KOPT-K1 (cell line): ENCODE measurements at regions not wholly inside any gene's neighbourhood (a gene's known extent, or its start where the extent isn't known, plus 50 kb on each side); places are given as distances from the start of the nearest gene placed in this dataset.
"Not testable (repeated sequence)": the region's sequence is repeated elsewhere in the genome, so short reads cannot be mapped to it uniquely, and the experiment has no call there.

Experiments
- H3K27ac ChIP-seq: fragments of 200-600 bp; sonication (generic); 2 replicates; pipeline ENCODE4 v1.5.1; 2016; ENCODE audit warnings: antibody characterized with exemption, mild to moderate bottlenecking, low read depth, low read length; ENCODE audit not compliant: poor library complexity, severe bottlenecking
- H3K36me3 ChIP-seq: fragments of 200-600 bp; sonication (generic); 2 replicates; pipeline ENCODE4 v1.5.1; 2017; ENCODE audit warnings: antibody characterized with exemption, mild to moderate bottlenecking, low read length, moderate library complexity; ENCODE audit not compliant: insufficient read depth
- H3K9me3 ChIP-seq: fragments of 200-600 bp; sonication (generic); 2 replicates; pipeline ENCODE4 v1.5.1; 2017; ENCODE audit warnings: antibody characterized with exemption, low read length, mild to moderate bottlenecking; ENCODE audit not compliant: insufficient read depth, poor library complexity, severe bottlenecking

GRCh38 chr22:48405741-48406140 lies 1421.9 kb downstream of the BRD1 start:
- H3K36me3 ChIP-seq, result no peaks in the 10 kb centered on the region
- no peaks in the 10 kb centered on the region for H3K9me3 ChIP-seq
- no peak overlapping the region for H3K27ac ChIP-seq

DNA sequence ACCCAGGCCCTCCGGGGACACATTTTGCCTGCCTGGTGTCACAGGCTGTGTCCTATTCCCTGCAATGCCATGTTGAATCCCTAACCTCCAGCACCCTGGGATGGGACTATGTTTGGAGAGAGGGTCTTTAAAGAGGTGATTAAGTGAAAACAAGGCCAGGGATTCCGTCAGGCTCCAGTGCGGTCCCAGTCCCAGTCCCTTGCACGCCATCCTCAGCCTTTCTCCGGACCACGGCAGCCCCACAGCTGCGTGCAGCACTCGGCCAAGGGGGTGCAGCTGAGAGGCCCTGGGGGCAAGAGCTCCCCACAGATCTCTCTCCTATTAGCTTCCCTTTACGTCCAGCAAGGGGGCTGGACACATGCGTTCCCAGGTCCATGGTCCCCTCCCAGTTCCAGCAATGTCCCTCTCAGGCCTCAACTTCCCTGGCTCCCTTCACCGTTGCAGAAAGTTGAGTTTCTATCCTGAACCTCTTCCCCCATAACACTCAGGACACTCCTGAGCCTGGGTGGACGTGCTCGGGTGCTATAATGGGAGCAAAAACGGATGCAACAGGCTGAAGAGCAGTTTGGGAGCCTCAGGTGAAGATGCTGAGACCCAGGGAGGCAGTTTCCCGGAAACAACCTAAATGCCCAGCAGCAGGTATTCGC lies 1422.7 kb downstream of the BRD1 start:
- no peak overlapping the region for H3K27ac ChIP-seq
- no peaks in the 10 kb centered on the region for H3K9me3 ChIP-seq
- H3K36me3 ChIP-seq, result no peaks in the 10 kb centered on the region

DNA sequence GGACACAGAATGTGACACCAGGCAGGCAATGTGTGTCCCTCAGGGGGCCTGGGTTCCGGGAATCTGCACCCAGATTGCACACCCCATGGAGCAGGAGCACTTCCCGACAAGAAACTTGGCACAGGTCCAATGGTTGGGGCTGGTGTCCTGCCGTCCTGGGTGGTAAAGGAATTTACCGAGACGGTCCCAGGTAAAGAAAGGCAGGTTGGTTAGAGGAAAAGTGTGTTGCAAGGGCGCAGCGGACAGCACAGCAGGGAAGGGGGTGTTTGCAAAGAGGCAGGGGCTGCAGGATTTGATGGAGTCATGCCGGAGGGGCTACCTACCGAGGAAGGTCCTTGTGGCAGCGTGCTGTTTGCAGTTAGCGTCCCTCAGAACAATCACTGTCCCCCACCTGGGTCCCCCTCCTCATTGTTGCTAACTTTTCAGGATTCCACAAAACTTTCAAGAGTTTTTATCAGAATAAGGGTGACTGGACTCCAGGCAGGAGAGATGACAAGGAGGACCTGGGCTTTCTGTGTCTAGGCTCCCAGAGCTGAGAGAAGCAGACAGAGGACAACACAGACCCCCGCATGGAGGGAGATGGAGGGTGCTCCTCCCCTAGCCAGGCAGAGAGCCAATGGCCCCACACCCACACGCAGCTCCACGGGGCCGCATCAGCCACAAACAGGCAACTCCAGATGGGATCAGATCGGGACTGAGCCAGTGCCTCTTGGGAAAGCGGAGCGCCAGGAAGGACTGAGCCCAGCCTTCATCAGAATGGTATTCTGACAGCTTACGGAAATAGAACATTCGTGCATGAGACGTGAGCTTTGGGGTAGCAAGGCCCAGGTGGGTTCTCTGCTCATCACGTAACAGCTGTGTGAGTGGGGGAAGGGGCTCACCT lies 1423.9 kb downstream of the BRD1 start:
- H3K27ac ChIP-seq, result no peak overlapping the region
- H3K9me3 ChIP-seq, result no peaks in the 10 kb centered on the region
- no peaks in the 10 kb centered on the region for H3K36me3 ChIP-seq

- H3K9me3 ChIP-seq, result no peaks in the 10 kb centered on the region
- no peaks in the 10 kb centered on the region for H3K36me3 ChIP-seq
- H3K27ac ChIP-seq, result no peak overlapping the region
Observed at GRCh38 chr22:48402591-48403031, 1425.1 kb downstream of the BRD1 start.

- H3K36me3 ChIP-seq, result not testable (repeated sequence)
Observed at GRCh38 chr22:48401523-48401922, 1426.2 kb downstream of the BRD1 start.

DNA sequence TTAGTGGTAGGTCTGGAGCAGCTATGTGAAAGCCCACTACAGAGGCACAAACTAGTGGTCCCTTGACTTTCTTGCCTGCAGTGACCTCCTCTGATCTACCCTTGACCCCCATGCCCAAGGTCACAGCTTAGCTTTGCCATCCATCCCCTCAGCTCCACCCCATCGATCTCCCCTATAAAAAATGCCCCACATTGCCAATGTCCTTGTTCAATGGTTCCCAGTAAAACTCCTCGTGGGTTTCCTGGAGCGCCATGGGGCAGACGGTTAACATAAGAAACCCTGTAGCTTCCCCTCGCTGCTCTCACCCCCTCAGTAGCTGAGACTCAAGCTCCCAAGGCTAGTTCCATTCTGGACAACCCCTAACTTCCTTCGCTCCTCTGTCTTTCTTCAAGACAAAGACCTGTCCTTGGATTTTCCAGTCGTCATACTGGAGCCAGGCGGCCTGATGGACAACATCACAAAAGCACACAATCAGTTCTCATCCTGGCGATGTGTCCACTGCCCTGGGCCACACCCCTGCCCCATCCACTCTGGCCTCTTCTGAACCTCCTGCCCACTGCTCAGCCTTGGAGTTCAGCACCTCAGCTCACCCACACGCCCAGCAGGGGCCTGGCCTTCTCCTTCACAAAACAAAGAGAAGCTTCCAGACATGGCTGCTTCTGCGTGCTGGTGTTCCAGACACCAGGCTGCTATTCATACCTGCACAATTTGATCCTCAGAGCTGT lies 1429.3 kb downstream of the BRD1 start:
- no peaks in the 10 kb centered on the region for H3K9me3 ChIP-seq
- H3K36me3 ChIP-seq, result no peaks in the 10 kb centered on the region
- no peak overlapping the region for H3K27ac ChIP-seq

More at GRCh38 chr22:48401523-48401922, 1426.2 kb downstream of the BRD1 start:
- not testable (repeated sequence) for H3K9me3 ChIP-seq, H3K27ac ChIP-seq

- Histone ChIP-seq H3K9me3 (no peaks in the 10 kb centered on the region), H3K36me3 (no peaks in the 10 kb centered on the region), H3K27ac (no peak overlapping the region)
Observed at GRCh38 chr22:48397531-48398180, 1430.0 kb downstream of the BRD1 start.

- H3K36me3 ChIP-seq, result no peaks in the 10 kb centered on the region
- H3K9me3 ChIP-seq, result no peaks in the 10 kb centered on the region
Observed at GRCh38 chr22:48396785-48397530, 1430.7 kb downstream of the BRD1 start.

DNA sequence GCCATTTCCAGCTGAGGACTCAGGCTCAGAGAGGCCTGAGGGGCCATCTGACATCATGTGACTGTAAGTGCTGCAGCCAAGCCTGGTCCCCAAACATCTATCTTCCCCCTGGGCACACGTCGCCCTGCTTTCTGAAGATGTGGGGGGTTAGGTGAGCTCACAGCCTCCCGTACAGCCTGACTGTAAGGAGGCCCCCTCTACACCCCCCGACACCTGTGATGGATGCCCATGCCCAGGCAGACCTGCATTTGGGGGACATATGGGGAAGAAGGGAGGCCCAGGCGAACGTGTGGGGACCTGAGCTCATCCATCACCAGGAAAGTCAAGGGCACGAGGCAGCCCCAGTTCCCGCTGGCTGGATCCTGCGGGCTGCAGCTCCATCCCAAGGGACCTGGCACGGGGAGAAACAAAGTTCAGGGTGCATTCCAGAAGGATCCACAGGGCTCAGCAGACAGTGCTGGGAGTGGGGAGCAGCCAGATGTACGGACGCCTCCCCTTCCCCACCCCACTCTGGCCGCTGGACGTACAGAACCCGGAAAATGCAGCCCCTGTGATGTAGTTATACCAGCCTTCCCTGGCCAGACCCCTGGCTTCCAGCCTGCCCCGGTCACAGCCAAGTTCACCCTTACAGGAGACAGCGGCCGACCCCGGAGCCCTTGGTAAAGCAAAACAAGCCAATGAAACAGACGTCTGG lies 1431.4 kb downstream of the BRD1 start:
- Histone ChIP-seq H3K9me3 (no peaks in the 10 kb centered on the region), H3K27ac (no peak overlapping the region), H3K36me3 (no peaks in the 10 kb centered on the region)

More at GRCh38 chr22:48396785-48397530, 1430.7 kb downstream of the BRD1 start:
- no peak overlapping the region for H3K27ac ChIP-seq

DNA sequence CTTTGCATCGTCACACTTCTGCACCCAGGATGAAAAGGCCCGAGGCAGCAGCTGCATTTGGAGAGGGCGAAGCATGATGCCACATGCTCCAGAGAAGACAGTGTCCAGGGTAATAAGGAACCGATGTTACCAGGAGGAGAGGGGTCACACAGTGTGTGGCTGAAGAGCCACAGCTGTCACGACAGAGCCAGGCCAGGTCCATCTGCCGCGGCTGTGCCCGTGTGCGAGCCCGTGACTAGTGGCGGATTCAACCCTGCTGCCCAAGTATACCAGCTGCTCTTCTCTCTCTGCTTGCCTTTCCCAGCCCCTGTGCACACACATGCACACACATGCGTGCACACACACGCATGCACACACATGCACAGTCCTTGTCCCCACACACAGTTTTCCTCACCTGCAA lies 1432.5 kb downstream of the BRD1 start:
- no peak overlapping the region for H3K27ac ChIP-seq
- H3K9me3 ChIP-seq, result no peaks in the 10 kb centered on the region
- H3K36me3 ChIP-seq, result no peaks in the 10 kb centered on the region

DNA sequence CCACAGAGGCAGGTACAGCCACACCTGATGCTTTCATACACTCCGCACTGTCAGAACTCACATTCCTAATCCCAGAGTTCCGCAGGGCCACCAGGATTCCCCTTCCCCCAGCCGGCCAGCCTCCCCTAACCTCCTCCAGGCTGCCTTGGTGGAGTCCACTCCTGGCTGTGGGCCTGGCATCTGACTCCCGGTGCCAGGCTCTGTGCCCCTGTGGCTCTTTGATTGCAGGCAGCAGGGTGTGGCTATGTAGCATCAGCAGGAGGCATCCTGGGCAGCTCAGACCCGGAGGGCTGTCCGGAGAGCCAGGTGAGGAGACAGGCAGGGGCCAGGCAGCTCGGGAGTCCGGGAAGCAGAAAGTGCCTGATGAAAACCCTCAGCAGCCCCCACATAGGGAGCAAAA lies 1432.9 kb downstream of the BRD1 start:
- no peak overlapping the region for H3K27ac ChIP-seq
- H3K9me3 ChIP-seq, result no peaks in the 10 kb centered on the region
- no peaks in the 10 kb centered on the region for H3K36me3 ChIP-seq

DNA sequence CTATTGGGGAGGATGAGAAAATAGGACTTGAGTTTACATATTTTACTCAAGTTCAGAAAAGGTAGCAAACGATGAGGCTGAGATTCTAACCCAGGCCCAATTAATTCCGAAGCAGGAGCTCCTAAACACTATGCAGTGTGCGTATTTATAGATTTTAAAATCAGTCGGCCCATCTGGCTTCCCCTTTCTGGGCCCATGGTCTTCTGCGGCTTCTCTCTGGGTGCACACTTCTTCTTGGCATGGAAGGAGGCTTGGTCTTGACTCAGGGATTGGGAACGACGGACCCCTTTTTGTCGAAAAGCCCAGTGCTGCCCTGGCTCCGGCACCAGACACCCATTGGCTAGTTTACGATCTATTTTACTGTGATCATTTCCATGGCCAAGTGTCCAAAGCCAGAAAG lies 1433.8 kb downstream of the BRD1 start:
- H3K36me3 ChIP-seq, result no peaks in the 10 kb centered on the region
- H3K27ac ChIP-seq, result no peak overlapping the region
- H3K9me3 ChIP-seq, result no peaks in the 10 kb centered on the region

DNA sequence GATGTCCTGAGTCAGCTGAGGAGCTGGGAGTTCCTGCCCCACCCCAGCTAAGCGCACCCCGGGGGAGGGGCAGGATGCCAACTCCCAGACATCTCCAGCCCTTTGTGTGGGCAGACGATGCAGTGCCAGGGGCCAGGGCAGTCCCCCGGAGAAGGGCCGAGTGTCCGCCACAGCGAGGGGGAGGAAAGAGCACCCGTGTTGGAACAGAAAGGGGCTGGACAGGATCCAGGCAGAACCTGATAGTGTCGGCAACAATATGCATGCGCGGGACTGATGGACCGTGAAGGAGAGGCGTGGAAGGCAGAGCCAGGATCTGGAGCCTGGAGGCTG lies 1434.7 kb downstream of the BRD1 start:
- no peaks in the 10 kb centered on the region for H3K36me3 ChIP-seq
- no peaks in the 10 kb centered on the region for H3K9me3 ChIP-seq
- H3K27ac ChIP-seq, result no peak overlapping the region

GRCh38 chr22:48391820-48392219 lies 1435.9 kb downstream of the BRD1 start:
- Histone ChIP-seq H3K36me3 (no peaks in the 10 kb centered on the region), H3K27ac (no peak overlapping the region), H3K9me3 (no peaks in the 10 kb centered on the region)
